CD14-positive monocyte (primary cell): ENCODE measurements at regions not wholly inside any gene's neighbourhood (a gene's known extent, or its start where the extent isn't known, plus 50 kb on each side); places are given as distances from the start of the nearest gene placed in this dataset.

Experiments used
- DNase-seq, 3 donors: peaks; one replicate each; pipeline ENCODE4 v3.0.0-alpha.2; 2011 to 2022
- H2AFZ ChIP-seq: 2 replicates; pipeline ENCODE4 v1.6.0; 2012; ENCODE audit warnings: mild to moderate bottlenecking, low read depth, low read length, inconsistent platforms; ENCODE audit not compliant: insufficient read depth, poor library complexity, severe bottlenecking
- H3K27ac ChIP-seq, 2 donors: 1 replicate in 1 of 2; 2 replicates in 1 of 2; pipeline ENCODE4 v1.5.1; 2012 to 2013; ENCODE audit warnings: low read length in 2 of 2, control low read depth in 1 of 2, inconsistent platforms in 1 of 2, low read depth in 1 of 2, mild to moderate bottlenecking in 1 of 2
- H3K27me3 ChIP-seq, 2 donors: one replicate each; pipeline versions ENCODE4 v1.6.0 to v1.6.1; 2011 to 2013; ENCODE audit warnings: low read length in 2 of 2; ENCODE audit not compliant: control insufficient read depth in 2 of 2, insufficient read depth in 2 of 2
- H3K36me3 ChIP-seq, 2 donors: replicated peaks in 1 of 2; 1 replicate in 1 of 2; 2 replicates in 1 of 2; pipeline versions ENCODE4 v1.5.1 to v1.6.1; 2012 to 2013; ENCODE audit warnings: low read length in 2 of 2, control low read depth in 1 of 2, inconsistent platforms in 1 of 2, mild to moderate bottlenecking in 1 of 2; ENCODE audit not compliant: insufficient read depth in 2 of 2, control insufficient read depth in 1 of 2
- H3K4me1 ChIP-seq, 2 donors: 1 replicate in 1 of 2; 2 replicates in 1 of 2; pipeline versions ENCODE4 v1.5.1 to v1.6.1; 2012 to 2013; ENCODE audit warnings: low read length in 2 of 2, control low read depth in 1 of 2, inconsistent platforms in 1 of 2, mild to moderate bottlenecking in 1 of 2, moderate library complexity in 1 of 2; ENCODE audit not compliant: insufficient read depth in 2 of 2, control insufficient read depth in 1 of 2
- H3K4me2 ChIP-seq: replicated peaks from 2 replicates; pipeline ENCODE3; 2012; ENCODE audit warnings: low read length, moderate library complexity, mild to moderate bottlenecking; ENCODE audit not compliant: poor library complexity, severe bottlenecking; ENCODE audit errors: extremely low read depth
- H3K4me3 ChIP-seq, 3 experiments: fragments of 200-600 bp in 1 of 3; sonication (generic) in 1 of 3; replicated peaks in 1 of 3; 1 replicate in 2 of 3; 2 replicates in 1 of 3; pipeline ENCODE4 v1.5.1; 2011 to 2013; ENCODE audit warnings: low read length in 3 of 3, mild to moderate bottlenecking in 3 of 3, control low read depth in 2 of 3, low read depth in 2 of 3, inconsistent platforms in 1 of 3, moderate library complexity in 1 of 3
- H3K79me2 ChIP-seq: 2 replicates; pipeline ENCODE4 v1.6.0; 2012; ENCODE audit warnings: mild to moderate bottlenecking, control low read depth, inconsistent platforms, low read length, moderate library complexity; ENCODE audit not compliant: insufficient read depth
- H3K9ac ChIP-seq: 2 replicates; pipeline ENCODE4 v1.6.0; 2017; ENCODE audit warnings: low read length, mild to moderate bottlenecking; ENCODE audit not compliant: insufficient read depth, poor library complexity, severe bottlenecking
- H3K9me3 ChIP-seq, 2 donors: replicated peaks in 1 of 2; 1 replicate in 1 of 2; 2 replicates in 1 of 2; pipeline versions ENCODE4 v1.5.1 to v1.6.1; 2012 to 2013; ENCODE audit warnings: low read length in 2 of 2, control low read depth in 1 of 2; ENCODE audit not compliant: control insufficient read depth in 1 of 2, insufficient read depth in 1 of 2
- H4K20me1 ChIP-seq: 2 replicates; pipeline ENCODE4 v1.6.0; 2012; ENCODE audit warnings: mild to moderate bottlenecking, low read length, control low read depth, moderate library complexity; ENCODE audit not compliant: insufficient read depth
- H3K27ac Mint-ChIP-seq, 7 donors: one replicate each; pipeline ENCODE4 v1.8.0; 2020; ENCODE audit warnings: mild to moderate bottlenecking in 7 of 7, mixed read lengths in 7 of 7, moderate library complexity in 6 of 7, inconsistent platforms in 2 of 7
- H3K27me3 Mint-ChIP-seq, 3 donors: one replicate each; pipeline ENCODE4 v1.8.0; 2021 to 2022; ENCODE audit warnings: low read depth in 3 of 3, mild to moderate bottlenecking in 3 of 3, mixed read lengths in 3 of 3, moderate library complexity in 3 of 3, inconsistent platforms in 1 of 3
- H3K36me3 Mint-ChIP-seq, 2 donors: one replicate each; pipeline ENCODE4 v1.8.0; 2020; ENCODE audit warnings: mixed read lengths in 2 of 2, inconsistent platforms in 1 of 2, mild to moderate bottlenecking in 1 of 2
- H3K4me1 Mint-ChIP-seq: one replicate; pipeline ENCODE4 v1.8.0; 2020; ENCODE audit warnings: mild to moderate bottlenecking, mixed read lengths
- H3K4me3 Mint-ChIP-seq, 2 donors: one replicate each; pipeline ENCODE4 v1.8.0; 2020; ENCODE audit warnings: mild to moderate bottlenecking in 2 of 2, mixed read lengths in 2 of 2, moderate library complexity in 1 of 2
- H3K9me3 Mint-ChIP-seq, 7 donors: one replicate each; pipeline ENCODE4 v1.8.0; 2020 to 2022; ENCODE audit warnings: mixed read lengths in 7 of 7, mild to moderate bottlenecking in 6 of 7, moderate library complexity in 6 of 7, inconsistent platforms in 2 of 7
- CTCF ChIP-seq: fragments of 200-600 bp; IDR thresholded peaks from one replicate; pipeline ENCODE4 v1.8.0; 2022; ENCODE audit warnings: antibody characterized with exemption, mild to moderate bottlenecking
- WGBS: methylation state at CpG from one replicate; pipeline ENCODE4 v1.1.5; 2013; ENCODE audit warnings: missing lambda C conversion rate; ENCODE audit not compliant: insufficient coverage; 5-methylcytosine and 5-hydroxymethylcytosine counted together
- intact Hi-C, 2 donors: fragments of 100-400 bp; cut with micrococcal nuclease; formaldehyde crosslinking; loops; one replicate each; pipeline versions ENCODE4 v1.15.0 to v1.15.1; 2023

DNA sequence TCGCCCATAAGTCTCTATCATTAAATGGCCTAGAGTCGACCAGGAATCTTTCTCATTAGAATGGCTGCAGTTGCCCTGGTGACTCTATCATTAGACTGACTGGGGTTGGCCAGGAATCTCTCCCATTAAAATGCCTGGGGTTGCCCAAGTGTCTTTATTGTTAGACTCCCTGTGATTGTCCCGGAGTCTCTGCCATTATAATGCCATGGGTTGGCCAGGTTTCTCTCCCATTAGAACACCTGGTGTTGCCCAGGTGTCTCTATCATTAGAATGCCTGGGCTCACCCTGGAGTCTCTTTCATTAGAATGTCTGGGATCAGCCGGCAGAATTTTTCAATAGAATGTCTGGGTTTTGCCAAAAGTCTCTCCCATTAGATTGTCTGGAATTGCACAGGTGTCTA is 1459.3 kb downstream of the UQCRFS1 start:
- Histone ChIP-seq H3K27me3 (no peaks in the 10 kb centered on the region), H3K4me2 (no peak overlapping the region), H4K20me1 (no peaks in the 10 kb centered on the region), H3K9ac (no peak overlapping the region), H3K4me1 (no peaks in the 10 kb centered on the region), H3K9me3 (peaks cover 46 to 52% of the 10 kb centered on the region in 2 donors), H3K79me2 (no peaks in the 10 kb centered on the region), H3K36me3 (no peaks in the 10 kb centered on the region), H3K27ac (no peak overlapping the region), H2AFZ (no peak overlapping the region), H3K4me3 (no peak overlapping the region)
- intact Hi-C loops, result no loop called here
- Mint-ChIP-seq H3K4me3 (no peak overlapping the region), H3K4me1 (no peaks in the 10 kb centered on the region), H3K27me3 (peaks cover 0 to 2% (median 1%) of the 10 kb centered on the region in 3 donors), H3K9me3 (peaks cover 18 to 62% (median 42%) of the 10 kb centered on the region in 7 donors), H3K27ac (no peak overlapping the region), H3K36me3 (no peaks in the 10 kb centered on the region)
- no peak for DNase-seq
- WGBS, result 100% methylated on average over 2 of the region's 4 CpGs
- no peak for TF ChIP-seq CTCF

DNA sequence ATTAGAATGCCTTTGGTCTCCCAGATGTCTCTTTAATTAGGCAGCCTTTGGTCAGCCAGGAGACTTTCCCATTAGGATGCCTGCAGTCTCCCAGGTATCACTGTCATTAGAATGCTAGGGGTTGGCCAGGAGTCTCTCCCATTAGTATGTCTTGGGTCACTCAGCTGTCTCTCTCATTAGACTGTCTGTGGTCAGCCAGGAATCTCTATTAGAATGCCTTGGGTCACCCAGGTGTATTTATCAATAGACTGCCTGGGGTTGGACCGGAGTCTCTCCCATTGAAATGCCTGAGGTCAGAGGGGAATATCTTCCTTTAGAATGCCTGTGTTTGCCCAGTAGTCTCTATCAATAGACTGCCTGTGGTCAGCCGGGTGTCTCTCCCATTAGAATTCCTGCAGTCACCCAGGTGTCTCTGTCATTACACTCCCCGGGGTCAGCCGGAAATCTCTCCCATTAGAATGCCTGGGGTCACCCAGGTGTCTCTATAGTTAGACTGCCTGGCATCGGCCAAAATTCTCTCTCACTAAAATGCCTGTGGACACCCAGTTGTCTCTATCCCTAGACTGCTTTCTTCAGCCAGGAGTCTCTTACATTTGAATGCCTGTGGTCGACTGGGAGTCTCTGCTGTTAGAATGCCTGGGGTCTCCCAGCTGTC is 1460.3 kb downstream of the UQCRFS1 start:
- Histone ChIP-seq H2AFZ (no peak overlapping the region), H3K27me3 (no peaks in the 10 kb centered on the region), H3K27ac (no peak overlapping the region), H3K4me2 (no peak overlapping the region), H3K9ac (no peak overlapping the region), H3K79me2 (no peaks in the 10 kb centered on the region), H3K4me3 (no peak overlapping the region), H3K4me1 (no peaks in the 10 kb centered on the region), H3K9me3 (peaks cover 40 to 42% of the 10 kb centered on the region in 2 donors), H3K36me3 (no peaks in the 10 kb centered on the region), H4K20me1 (no peaks in the 10 kb centered on the region)
- intact Hi-C loops, result no loop called here
- WGBS, result 96% methylated on average over 5 of the region's 6 CpGs
- Mint-ChIP-seq H3K4me3 (no peak overlapping the region), H3K9me3 (peaks cover 18 to 56% (median 37%) of the 10 kb centered on the region in 7 donors), H3K4me1 (no peaks in the 10 kb centered on the region), H3K27me3 (peaks cover 0 to 2% (median 1%) of the 10 kb centered on the region in 3 donors), H3K27ac (no peak overlapping the region), H3K36me3 (no peaks in the 10 kb centered on the region)
- no peak for TF ChIP-seq CTCF
- DNase-seq, result no peak
